NCI-H82 treated with DMSO at 0.1 percent for 48 hours (cell line): ENCODE measurements at regions not wholly inside any gene's neighbourhood (a gene's known extent, or its start where the extent isn't known, plus 50 kb on each side); places are given as distances from the start of the nearest gene placed in this dataset.
"Not testable (repeated sequence)": the region's sequence is repeated elsewhere in the genome, so short reads cannot be mapped to it uniquely, and the experiment has no call there.

Source experiments
- DNase-seq: peaks from one replicate; lab custom pipeline; 2025; ENCODE audit not compliant: unreplicated experiment; lab: John Stamatoyannopoulos, UW

DNA sequence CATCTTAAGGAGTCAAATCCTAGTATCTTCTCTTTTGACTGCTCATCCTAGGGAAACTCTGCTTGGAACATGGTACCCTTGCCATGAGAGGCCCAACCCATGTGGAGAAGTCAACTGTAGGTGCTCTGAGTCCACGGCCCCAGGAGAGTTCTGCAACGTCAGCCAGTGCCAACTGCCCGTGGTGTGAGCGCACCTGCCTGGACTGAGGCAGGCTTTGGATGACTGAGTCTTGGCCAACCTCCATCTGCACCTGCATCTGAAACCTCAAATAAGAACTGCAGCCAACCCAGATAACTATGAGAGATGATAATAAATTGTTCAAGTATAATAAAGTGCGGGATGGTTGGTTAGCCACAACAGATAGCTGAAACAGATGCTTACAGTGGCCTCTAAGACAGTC lies 772.0 kb downstream of the TRIML1 start:
- no peak for DNase-seq

DNA sequence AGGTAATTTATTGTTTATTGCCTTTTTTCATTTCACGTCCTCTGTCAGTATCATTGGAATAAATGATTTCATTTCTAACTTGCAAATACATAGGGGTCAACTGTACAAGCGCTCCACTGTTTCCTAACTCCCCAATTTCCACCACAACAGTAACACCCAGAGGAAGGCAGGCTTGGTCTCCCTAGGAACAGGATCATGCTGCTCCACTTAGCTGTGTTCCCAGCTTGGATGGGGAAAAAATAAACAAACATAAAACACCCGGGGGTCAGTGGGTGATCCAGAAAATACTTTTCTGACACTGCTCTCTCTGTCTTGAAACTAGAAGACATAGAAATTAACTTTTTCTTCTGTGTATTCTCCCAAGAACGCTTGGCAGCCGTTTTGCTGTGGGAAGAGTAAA lies 772.5 kb downstream of the TRIML1 start:
- no peak for DNase-seq

DNA sequence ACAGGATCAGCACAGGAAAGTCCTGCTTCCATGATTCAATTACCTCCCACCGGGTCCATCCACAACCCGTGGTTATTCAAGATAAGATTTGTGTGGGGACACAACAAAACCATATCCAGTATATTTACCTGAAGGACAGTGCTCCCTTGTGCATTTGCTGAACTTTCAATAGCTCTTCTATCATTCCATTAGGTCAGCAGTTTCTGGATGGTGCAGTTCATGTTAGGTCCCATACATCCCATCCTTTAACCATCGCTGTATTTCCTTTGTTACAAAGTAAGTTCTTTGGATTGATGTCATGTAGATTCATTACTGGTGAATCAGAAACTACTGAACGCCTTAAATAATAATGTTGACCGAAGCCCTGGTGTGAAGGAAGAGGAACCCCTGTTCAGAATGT lies 775.9 kb downstream of the TRIML1 start:
- DNase-seq: no peak

DNA sequence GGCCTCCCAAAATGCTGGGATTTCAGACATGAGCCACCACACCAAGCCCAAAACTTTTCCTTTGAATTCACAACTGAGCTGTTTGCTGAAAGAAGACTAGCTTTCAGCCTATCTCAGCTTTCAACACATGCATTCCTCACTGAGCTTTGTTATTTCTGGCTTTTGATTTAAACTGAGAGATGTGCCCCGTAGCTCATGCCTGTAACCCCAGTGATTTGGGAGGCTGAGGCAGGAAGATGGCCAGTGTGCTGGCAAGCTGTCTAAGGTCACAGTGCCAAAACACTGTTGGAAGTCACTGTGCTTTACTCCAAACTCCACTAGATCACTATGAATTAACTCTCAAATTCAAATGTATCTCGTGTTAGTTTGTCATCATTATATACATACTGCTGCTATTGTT lies 779.5 kb downstream of the TRIML1 start:
- no peak for DNase-seq

DNA sequence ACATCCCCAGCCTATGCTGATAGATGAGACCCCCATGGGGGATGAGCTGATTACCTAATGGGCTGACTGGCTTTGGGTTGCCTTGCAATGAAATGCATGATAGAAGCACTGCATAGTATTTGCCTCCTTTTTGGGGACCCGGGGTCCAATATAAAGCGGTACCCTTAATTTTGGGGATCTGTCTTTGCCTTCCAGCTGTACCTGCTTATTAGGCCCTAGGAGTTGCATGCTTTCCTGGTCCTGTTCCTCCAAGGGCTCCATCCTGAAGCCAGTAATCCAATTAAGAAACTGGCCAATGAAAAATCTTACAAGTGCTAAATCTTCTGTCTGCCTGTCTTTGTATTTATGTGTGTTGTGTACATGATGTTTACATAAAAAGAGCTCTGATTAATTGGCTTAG lies 791.6 kb downstream of the TRIML1 start:
- DNase-seq: no peak

DNA sequence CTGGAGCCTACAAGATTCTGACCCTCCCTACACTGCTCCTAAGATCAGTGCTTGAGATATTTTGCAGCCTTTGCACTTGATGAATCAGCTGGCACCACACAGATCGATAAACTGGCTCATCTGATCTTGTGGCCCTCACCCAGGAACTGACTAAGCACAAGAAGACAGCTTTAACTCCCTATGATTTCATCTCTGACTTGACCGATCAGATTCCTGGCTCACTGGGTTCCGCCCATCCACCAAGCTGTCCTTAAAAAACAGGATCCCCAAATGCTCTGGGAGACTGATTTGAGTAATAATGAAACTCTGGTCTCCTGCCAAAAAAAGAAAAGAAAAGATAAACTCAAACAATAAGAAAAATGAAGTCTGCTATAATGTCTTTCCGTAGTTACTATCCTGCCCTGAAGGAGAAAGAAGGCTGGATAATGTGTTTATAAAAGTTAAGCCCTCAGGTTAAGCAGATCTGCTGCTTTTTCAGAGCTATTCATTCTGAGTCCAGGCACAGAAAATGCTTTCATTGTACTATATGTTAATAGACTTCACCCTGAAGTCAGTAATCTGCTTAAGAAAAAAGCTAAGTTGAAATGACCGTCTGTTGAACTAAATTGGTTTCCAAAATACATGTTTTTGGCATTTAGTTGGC lies 795.2 kb downstream of the TRIML1 start:
- no peak for DNase-seq

DNA sequence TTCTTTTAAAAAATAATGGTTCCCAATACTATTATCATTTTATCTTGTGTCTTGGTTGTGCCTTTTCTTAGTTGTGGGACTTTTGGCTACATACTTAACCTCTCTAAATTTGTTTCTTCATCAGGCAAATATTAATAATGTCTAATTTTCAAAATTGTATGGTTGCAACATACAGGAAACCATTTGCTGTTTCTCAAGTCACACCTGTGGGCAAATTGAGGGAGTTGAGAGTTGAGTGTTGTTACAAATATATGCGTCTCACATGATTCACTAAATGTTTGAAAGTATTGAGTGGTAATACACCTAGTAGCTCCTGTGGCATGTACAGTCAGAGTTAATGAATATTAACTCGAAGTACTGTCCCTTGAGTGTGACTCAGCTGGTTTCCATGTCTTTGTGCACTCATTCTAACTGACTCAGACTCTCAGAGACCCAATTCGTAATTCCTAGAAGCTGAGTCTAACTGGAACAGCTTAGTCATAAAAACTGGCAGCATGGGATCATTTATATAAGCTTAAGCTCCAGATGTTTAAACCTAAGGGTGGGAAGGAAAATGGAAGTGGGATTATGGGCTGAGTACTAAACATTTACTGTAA lies 802.4 kb downstream of the TRIML1 start:
- no peak for DNase-seq

DNA sequence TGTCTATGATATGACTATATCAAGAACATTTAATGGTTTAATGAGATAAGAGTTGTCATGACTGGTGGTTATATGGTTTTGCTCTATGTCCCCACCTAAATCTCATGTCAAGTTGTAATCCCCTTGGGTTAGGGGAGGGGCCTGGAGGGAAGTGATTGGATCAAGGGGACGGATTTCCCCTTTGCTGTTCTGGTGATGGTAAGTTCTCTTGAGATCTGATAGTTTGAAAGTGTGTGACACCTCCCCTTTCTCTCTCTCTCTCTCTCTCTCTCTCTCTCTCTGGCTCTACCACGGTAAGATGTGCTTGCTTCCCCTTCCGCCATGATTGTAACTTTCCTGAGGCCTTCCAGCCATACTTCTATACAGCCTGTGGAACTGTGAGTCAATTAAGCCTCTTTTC lies 803.4 kb downstream of the TRIML1 start:
- no peak for DNase-seq

DNA sequence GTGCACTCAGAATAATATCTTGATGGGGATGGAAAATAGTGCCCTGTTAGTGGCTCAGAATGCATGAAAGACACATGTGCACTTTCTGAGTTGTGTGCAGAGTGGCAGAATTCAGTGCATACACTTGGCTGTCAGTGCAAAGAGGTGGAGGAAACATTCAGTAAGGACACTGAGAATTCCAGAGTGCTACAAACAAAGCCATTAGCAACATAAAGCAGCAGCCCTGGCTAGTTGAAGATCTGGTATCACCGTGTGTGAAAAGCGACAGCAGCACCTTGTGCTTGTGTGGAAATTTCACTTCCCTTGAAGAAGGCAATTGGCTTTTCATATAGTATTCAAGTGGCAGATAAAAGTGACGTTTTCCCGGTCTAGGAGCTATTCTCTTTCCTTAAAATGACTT lies 810.4 kb downstream of the TRIML1 start:
- DNase-seq: no peak

DNA sequence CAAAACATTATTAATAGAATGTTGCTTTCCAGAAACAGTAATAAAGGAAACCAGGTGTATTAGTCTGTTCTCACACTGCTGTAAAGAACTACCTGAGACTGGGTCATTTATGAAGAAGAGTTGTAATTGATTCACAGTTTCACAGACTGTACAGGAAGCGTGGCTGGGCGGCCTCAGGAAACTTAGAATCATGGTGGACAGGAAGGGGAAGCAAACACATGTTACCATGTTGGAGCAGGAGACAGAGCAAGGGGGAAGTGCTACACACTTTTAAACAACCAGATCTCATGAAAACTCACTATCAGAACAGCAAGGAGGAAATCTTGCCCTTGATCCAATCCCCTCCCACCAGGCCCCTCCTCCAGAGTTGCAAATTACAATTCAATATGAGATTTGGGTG lies 815.8 kb downstream of the TRIML1 start:
- no peak for DNase-seq

DNA sequence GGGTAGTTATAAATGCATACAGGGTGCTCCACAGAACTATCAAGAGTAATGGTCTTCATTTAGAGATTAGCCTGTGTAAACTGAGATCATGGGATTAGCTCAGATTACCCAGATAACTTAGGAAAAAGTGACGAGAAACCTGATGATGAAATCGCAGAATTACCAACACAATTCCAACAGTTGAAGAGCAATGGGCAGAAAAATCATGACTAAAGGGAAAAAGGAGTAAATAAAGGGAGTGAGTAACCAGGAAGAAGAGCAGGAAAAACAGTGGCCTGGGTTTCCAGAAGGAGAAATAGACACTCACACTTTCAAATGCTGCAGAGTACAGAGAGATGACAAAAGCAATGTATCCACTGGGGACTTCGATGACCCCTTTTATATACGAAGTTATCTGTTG lies 817.3 kb downstream of the TRIML1 start:
- no peak for DNase-seq

DNA sequence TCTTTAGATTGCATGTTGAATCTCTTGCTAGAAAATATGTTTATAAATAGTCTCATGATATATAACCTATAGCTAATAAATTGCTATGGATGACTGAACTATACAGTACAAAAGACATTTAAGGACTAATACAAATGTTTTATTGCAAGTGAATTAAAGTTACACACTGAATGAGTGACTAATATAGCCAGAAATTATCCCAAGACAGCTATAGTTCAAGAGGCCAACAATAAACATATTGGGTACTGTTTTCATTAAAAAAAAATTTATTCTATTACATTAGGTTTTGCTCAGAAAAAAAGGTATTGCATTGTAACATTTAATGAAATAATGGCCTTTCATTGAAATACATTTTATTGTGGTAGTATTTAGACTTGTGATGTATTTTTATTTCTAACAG lies 819.1 kb downstream of the TRIML1 start:
- DNase-seq: no peak

DNA sequence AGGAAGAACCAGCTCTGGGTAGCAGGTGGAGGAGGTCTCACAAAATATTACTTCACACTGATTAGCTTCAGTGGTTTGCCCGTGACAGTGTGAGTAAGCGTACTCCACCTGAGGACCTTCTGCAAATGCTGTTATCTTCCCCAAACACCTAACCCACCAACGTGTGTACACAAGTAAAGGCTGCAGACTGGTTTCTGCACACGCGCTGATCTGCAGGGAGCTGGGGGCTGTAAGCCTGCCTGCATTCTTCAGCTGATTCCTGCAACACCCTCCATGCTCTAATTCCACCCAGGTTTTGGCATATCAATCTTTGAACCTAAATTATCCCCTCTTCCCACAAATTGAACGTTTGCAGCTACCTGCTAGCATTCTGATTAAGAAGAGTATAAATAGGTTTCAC lies 820.2 kb downstream of the TRIML1 start:
- no peak for DNase-seq

DNA sequence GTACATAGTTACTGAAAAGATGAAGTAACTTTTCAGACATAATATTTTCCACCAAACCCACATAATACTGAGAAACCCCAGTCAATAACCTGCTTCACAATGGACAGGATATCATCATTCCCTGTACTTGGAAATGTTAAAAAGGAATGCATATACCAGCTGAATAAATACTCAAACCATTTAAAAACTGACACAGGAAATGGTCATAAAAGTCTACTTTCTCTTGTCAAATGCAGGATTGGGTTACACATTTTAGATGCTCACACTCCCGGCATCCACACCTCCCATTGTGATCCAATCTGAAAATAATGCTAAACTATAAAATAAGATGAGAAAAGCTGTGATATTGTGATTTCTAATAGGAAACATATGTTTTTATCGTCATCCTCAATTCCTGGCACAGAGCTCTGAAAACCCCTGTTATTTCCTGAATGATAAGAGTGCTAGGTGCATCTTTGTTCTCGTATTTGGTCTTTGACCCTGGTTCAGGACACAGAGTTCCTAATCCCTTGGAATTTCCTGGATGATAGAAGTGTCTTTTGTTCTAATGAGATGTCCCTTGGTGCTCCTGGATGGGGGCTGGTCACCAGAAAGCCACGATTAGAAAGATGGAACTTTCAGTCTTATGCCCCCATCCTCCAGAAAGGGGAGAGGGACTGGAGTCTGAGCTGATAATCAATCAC lies 821.3 kb downstream of the TRIML1 start:
- no peak for DNase-seq

DNA sequence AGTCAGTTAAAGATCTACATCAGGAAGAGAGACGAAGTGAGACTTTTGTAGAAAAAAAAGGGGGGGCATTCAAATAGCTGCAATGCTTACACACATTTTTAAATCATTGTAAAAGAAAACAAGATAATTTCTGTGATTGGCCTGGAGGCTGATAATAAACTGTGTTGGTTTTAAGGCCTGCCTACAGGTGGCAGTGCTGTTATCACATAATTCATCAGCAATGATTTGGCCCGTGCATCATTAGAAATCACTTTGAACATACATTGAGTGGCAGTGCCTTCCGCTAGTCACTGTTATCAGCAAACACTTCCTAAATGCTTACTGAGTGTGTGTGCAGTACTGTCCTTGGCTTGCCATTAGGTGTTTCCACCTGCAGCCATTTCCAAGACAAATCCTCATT lies 831.9 kb downstream of the TRIML1 start:
- DNase-seq: no peak

DNA sequence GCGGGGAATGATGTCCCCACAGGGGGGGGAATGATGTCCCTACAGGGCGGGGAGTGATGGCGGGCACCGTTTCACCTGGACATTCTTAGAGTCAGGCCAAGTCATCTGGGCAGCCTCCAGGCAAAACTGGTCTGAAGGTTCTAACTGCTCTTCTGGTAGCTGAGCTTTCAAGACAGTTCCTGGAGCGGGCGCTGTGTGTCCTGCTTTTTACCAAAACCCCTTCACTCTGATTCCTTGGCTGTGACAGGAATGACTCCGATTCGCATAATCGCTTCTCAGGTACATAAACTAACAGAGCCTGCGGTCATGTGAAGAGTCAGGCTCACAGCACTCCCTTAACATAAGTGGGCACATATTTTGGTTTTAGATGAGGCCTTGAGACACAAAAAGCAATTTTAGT lies 836.0 kb downstream of the TRIML1 start:
- no peak for DNase-seq

DNA sequence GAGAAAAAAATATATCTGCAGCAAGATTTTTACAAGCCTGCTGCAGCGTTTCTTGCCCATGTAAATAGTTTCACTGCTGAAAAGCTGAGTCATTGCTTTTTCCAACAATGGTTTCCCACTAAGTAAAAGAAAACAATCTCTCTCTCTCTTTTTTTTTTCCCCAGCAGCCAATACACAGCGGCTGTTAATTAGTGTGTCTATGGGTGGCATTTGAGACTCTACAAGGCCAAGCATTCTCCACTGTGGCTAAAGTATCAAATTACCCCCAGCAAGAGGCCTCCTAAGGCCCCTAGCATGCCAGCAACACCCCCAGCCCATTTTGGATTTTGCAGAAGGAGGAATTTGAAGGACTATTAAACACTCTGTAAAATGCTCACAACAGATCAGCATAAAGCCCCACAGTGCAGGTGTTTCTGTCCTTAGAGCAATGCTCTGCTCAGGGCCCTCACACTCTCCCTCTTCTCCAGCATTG lies 837.4 kb downstream of the TRIML1 start:
- no peak for DNase-seq

DNA sequence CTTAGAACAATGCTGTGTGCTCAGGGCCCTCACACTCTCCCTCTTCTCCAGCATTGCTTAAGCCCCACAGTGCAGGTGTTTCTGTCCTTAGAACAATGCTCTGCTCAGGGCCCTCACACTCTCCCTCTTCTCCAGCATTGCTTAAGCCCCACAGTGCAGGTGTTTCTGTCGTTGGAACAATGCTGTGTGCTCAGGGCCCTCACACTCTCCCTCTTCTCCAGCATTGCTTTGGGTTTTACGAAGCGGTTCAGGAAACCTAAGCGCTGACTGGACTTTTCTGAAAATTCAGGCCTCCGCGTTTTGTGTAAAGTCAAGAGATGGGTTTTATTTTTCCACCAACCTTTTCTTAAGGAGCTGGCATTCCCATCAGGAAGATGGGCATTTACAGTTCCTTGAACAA lies 838.0 kb downstream of the TRIML1 start:
- not testable (repeated sequence) for DNase-seq

DNA sequence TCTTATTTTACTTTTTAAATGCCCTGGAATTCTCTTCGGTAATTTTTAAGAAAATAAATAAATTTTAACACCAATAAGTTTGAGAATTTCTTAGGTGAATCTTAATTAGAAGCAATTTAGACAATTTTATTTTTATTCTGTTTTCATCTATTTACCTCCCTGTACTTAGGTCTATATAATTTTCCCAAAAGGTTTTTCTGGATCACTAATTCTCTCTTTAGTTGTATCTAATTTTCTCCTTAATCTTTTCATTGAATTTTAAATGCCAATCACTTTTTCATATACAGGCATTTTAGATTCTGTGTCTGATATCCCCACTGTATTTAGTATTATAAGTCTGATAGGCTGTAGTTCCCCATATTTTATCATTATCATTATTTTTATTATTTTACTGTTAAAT lies 845.3 kb downstream of the TRIML1 start:
- no peak for DNase-seq

DNA sequence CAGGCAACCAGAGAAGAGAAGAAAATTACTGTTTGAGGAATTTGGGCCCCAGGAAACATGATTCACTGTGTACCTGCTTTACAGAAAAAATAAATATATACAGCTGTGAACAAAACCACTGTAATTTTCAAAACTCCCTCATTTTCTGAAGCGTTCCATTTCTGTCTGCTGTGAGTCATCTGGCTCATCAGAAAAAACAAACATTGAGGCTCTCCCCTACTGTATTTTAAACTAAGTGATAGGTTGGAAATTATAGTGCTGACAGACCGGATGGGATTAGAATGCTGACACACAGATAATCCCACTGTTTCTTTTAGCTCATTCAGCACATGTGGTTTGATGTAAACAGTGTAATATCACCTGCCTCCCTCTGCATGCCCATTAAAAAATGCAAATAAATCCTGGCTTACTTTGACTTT lies 847.0 kb downstream of the TRIML1 start:
- no peak for DNase-seq

DNA sequence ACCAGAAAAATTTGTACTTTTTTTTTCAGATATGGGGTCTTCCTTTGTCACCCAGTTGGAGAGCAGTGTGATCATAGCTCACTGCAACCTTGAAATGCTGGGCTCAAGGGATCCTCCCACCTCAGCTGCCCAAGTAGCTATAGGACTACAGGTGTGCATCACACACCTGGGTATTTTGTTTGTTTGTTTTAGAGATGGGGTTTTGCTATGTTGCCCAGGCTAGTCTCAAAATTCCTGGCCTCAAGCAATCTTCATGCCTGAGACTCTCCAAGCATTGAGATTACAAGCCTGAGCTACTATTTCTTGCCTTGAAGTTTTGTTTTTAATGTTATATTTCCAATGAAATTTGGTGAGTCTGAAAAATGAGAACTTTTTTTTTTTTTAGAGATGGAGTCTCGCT lies 847.8 kb downstream of the TRIML1 start:
- no peak for DNase-seq

DNA sequence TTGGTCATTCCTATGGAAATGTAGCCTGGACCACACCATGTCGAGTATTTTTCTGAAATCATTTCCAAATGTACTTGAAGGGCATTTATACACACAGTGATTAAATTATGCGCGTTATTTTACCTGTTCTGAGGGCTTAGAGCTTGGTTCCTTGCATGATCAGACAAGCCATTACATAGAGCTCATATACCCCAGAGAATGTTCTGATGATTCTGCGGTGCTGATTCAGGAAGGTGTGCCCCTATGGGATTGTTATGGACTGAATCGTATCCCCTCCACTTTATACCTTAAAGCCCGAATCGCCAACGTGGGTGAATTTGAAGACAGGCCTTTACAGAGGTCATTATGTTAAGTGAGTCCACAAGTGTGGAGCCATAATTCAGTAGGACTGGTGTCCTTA lies 848.9 kb downstream of the TRIML1 start:
- no peak for DNase-seq

DNA sequence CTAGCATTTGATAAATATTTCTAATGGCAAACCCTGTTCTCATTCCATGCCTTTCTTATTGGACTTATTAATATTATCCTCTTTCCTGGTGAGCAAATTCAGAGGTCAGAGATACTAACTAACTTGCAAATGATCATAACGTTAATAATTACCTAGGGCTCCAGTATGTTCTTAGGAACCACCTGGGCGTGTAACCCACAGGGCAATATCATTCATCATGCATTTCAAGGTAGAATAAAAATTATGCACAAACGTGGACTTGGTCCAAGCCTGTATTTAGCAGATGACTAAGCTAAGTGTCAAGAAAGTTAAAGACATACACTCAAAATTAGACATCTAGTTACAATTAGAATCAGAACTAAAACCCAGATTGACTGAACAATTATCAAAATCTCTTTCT lies 850.1 kb downstream of the TRIML1 start:
- DNase-seq: no peak
